ENCODE measurements at regions not wholly inside any gene's neighbourhood (a gene's known extent, or its start where the extent isn't known, plus 50 kb on each side); places are given as distances from the start of the nearest gene placed in this dataset.

GRCh38 chr22:49623176-49623575, 204.5 kb downstream of the BRD1 start:
- DNase-seq (ENCODE audit: low spot score): no peak

- no peak for DNase-seq (ENCODE audit: low spot score)
Measured at GRCh38 chr22:49622241-49623105, 205.2 kb downstream of the BRD1 start.

- DNase-seq (ENCODE audit: low spot score): no peak
Measured at GRCh38 chr22:49621601-49622210, 206.0 kb downstream of the BRD1 start.

GRCh38 chr22:49620666-49621065, 207.0 kb downstream of the BRD1 start:
- no peak for DNase-seq (ENCODE audit: low spot score)

DNA sequence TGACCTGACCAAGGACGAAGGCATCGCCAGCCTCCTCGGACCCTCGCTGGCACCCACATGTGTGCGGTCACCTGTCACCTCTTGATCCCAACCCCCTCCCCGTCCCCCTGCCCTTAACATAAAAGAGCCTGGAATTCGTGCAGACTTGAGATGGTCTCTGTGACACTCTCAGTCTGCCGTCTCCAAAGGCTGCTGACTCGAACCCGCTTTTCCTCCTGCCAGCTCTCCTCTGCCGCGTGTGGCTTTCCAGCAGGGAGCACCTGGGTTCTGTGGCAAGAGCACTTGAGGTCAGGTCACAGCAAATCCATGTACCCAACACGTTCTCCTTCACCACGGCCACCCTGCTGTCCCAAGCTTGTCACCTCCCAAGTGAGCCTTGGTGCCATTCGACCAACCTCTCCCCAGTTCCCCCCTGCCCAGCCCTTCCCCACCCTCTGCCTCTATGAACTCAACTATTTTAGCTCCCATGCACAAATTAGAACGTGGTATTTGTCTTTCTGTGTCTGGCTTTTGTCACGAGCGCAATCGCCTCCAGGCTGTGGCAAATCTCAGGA, 207.6 kb downstream of the BRD1 start:
- DNase-seq (ENCODE audit: low spot score): no peak

- DNase-seq (ENCODE audit: low spot score): no peak
Measured at GRCh38 chr22:49619301-49619700, 208.4 kb downstream of the BRD1 start.

GRCh38 chr22:49618677-49618953, 209.1 kb downstream of the BRD1 start:
- DNase-seq (ENCODE audit: low spot score): no peak

GRCh38 chr22:49617866-49618676, 209.6 kb downstream of the BRD1 start:
- no peak for DNase-seq (ENCODE audit: low spot score)

DNA sequence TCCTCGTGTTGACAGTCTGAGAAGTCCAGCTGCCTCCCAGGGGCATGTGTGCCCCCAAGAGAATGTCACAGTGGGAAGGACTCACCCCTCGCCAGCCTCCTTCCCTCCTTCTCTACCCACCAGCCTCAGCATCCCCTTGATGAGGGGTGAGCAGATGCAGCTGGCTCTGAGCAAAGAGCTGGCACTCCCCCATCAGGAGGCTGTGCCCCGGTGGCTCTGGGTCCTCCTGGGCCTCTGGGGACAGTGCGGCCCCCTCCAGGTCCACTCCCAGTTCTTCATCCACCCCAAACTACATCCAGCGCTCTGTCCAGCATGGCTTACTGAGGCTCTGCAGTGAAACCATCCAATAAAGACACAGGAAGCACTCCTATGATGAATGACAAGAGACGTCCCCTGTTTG, 210.4 kb downstream of the BRD1 start:
- DNase-seq (ENCODE audit: low spot score): no peak

- DNase-seq (ENCODE audit: low spot score): no peak
Measured at GRCh38 chr22:49616356-49617231, 211.1 kb downstream of the BRD1 start.

DNA sequence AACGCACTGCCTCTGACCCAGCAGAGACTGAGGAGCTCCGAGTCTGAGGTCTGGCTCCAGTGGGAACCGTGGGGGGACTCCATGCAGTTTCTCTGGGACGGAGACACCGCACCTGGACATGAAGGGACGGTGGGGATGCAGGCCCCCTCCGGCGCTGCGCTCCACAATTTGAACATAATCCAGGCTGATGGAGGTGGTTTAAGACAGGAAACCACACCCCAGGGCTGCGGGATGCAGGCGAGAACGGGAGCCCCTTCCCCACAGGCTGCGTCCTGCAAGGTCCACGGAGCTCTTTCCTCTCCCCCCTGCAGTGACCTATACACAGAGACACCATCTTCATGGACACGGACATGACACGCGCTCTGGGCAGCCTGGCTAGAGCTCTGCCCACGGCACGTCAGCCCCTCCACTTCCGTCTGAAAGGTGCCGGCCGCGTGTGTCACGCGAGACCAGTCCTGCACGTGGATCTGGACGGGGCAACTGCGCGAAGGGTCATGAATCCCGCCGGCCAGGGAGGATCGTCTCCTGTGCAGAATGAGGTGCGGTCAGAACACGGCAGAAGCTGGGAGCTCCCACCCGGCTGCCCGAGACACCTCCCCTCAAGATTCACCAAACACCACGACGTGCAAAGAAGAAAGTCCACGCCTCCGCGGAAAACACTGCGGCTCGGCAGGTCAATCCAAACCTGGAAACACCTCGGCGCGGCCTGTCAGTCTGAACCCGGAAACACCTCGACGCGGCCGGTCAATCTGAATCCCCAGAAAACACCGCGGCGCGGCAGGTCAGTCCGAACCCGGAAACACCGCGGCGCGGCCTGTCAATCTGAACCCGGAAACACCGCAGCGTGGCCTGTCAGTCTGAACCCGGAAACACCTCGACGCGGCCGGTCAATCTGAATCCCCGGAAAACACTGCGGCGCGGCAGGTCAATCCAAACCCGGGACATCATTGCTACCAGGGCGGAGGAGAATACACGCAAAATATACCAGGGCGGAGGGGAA, 212.4 kb downstream of the BRD1 start:
- DNase-seq (ENCODE audit: low spot score): no peak

DNA sequence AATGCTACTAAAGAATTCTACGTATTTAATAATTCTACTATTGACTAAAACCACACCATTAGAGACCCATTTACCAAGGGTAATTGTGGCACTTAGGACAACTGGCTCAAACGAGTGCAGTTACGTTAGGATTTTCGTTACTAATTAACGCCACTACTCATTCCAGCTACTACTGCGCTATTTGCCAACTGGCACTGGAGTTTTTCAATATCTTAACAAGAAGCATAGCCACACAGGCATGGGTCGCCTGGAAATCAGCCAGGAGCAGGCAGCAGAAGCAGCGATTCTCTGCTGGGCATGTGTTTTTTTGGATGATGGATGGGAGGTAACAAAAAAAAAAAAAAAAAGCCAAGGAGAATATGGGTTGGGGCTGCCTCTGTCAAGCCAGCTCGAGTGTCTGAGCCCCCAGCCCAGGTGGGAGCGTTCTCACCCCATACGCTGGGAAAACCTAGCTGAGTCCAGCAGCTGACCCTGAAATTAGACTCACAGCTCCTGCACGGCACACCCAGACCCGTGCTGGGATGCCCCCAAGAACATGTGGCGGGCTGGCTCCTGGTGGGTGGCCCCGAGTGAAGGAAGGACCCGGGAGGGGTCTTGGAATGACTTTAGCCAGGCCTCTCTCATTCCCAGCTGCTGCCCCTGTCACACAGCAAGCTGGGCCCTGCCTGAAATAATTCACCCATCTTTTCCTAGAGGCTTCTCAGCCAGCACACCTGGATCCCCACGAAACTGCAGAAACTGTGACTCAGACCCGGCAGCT, 214.0 kb downstream of the BRD1 start:
- no peak for DNase-seq (ENCODE audit: low spot score)

GRCh38 chr22:49613108-49613507, 214.6 kb downstream of the BRD1 start:
- no peak for DNase-seq (ENCODE audit: low spot score)

DNA sequence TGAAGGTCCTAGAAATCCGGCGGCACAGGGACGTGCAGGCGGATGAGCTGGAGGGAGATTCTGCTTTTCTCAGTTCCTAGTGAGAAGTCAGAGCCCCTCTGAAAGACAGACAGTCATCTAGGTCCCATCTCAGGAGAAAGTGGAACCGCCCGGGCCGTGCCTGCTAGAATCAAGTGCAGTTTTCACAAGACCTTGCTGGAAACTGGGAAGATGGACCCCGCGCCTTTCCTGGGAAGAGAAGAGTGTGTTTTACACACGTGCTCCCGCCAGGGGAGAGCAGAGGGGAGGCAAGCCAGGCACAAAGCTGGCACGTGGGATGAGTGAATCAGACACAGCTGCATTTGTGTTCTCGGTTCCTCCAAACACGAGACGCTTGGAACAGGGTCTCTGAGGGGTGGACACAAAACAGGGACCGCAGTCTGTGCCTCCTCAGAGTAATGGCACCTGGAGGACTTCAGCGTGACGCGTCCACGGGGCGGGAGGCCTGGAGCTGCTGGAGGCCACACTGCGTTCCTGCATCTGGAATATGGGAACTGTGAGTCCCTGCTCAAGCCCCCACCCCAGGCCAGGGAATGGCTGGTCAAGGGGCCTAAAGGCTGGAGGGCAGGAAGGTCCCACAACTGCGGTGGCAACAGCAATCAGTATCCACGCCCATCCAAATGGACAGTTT, 218.3 kb downstream of the BRD1 start:
- DNase-seq (ENCODE audit: low spot score): no peak

- DNase-seq (ENCODE audit: low spot score): no peak
Measured at GRCh38 chr22:49608660-49609059, 219.0 kb downstream of the BRD1 start.

DNA sequence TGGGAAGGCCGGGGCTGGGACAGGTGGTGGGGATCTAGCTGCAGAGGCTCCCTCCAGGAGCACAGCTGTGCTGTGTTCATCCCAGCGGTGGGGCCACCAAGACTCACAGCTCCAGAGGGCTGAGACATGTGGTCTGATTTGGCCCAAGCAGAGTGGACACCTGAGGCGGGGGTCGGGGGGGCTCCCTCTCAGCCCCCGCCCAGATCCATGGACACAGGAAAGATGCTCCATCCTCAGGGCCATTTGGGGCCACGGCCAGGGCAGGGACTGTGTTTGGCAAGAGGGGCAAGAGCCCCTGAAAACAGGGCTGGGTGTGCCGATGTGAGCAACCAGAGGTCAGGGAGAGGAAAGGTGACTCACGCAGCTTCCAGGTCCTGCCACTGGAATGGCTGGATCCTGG, 219.4 kb downstream of the BRD1 start:
- no peak for DNase-seq (ENCODE audit: low spot score)

DNA sequence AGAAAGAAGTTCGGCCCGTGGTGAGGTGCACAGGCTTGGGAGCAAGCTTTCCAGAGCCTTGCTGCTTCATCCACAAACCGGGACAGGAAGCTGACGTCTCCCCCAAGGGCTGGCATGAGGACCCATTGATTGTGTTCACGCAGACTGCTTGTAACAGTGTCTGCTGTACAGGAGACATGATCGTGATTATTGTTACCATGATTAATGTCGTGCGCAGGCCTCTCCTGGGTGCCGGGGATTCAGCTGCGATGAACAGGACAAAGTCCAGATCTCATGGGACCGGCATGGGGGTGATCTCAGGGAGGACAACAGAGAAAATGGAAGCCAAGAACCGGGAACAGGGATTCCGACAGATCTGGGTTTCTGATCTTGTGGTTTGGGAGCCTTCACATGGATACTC, 219.9 kb downstream of the BRD1 start:
- DNase-seq (ENCODE audit: low spot score): no peak

GRCh38 chr22:49606562-49607290, 220.9 kb downstream of the BRD1 start:
- no peak for DNase-seq (ENCODE audit: low spot score)
